HG02798 (cell line): ENCODE measurements at regions not wholly inside any gene's neighbourhood (a gene's known extent, or its start where the extent isn't known, plus 50 kb on each side); places are given as distances from the start of the nearest gene placed in this dataset.
"Not testable (repeated sequence)": the region's sequence is repeated elsewhere in the genome, so short reads cannot be mapped to it uniquely, and the experiment has no call there.

Source experiments
- ATAC-seq: cut with Tn5 transposase; IDR thresholded peaks from one replicate; pipeline ENCODE4 v1.9.1; 2021; ENCODE audit warnings: mild to moderate bottlenecking; ENCODE audit not compliant: unreplicated experiment, poor library complexity

- no peak for ATAC-seq
Measured at GRCh38 chr7:92925876-92926696, 89.7 kb upstream of the CDK6 start.

GRCh38 chr7:92924800-92925199 is 88.4 kb upstream of the CDK6 start:
- no peak for ATAC-seq

GRCh38 chr7:92917230-92917629 is 80.9 kb upstream of the CDK6 start:
- ATAC-seq: no peak

GRCh38 chr7:92916770-92917224 is 80.4 kb upstream of the CDK6 start:
- ATAC-seq: no peak

- ATAC-seq: no peak
Measured at GRCh38 chr7:92915348-92915747, 79.0 kb upstream of the CDK6 start.

- no peak for ATAC-seq
Measured at GRCh38 chr7:92914645-92915044, 78.3 kb upstream of the CDK6 start.

GRCh38 chr7:92913849-92914248 is 77.5 kb upstream of the CDK6 start:
- no peak for ATAC-seq

GRCh38 chr7:92910976-92911375 is 74.6 kb upstream of the CDK6 start:
- no peak for ATAC-seq

- no peak for ATAC-seq
Measured at GRCh38 chr7:92909686-92910475, 73.5 kb upstream of the CDK6 start.

GRCh38 chr7:92904244-92905131 is 68.1 kb upstream of the CDK6 start:
- ATAC-seq: peak; percentile 98

- ATAC-seq: no peak
Measured at GRCh38 chr7:92898798-92899197, 62.4 kb upstream of the CDK6 start.

GRCh38 chr7:92894857-92895256 is 58.5 kb upstream of the CDK6 start:
- ATAC-seq: not testable (repeated sequence)

- no peak for ATAC-seq
Measured at GRCh38 chr7:92889081-92889480, 52.7 kb upstream of the CDK6 start.
